ENCODE measurements at regions not wholly inside any gene's neighbourhood (a gene's known extent, or its start where the extent isn't known, plus 50 kb on each side); places are given as distances from the start of the nearest gene placed in this dataset.

- H3K4me1 ChIP-seq: no peaks in the 10 kb centered on the region
- H3K4me3 ChIP-seq (ENCODE audit: low read depth, low read length): no peak overlapping the region
- H3K27ac ChIP-seq: no peak overlapping the region
- H3K36me3 ChIP-seq (ENCODE audit: control insufficient read depth, insufficient read depth, low read length): no peaks in the 10 kb centered on the region
- no peak overlapping the region for H3K9ac ChIP-seq
- H3K27me3 ChIP-seq (ENCODE audit: control insufficient read depth, insufficient read depth, low read length): no peaks in the 10 kb centered on the region
- H3K9me3 ChIP-seq (ENCODE audit: control insufficient read depth, low read length): no peaks in the 10 kb centered on the region
- no peak overlapping the region for H2AFZ ChIP-seq
- TF ChIP-seq CTCF (IDR thresholded peaks at IDR 0.05): no peak
- no peak overlapping the region for H3K4me2 ChIP-seq (ENCODE audit: low read length)
- no peaks in the 10 kb centered on the region for H3K79me2 ChIP-seq
Observed at GRCh38 chr5:8868283-8868682, 677.6 kb downstream of the SEMA5A start.

GRCh38 chr5:8869932-8870331, 675.9 kb downstream of the SEMA5A start:
- Histone ChIP-seq H3K36me3 (ENCODE audit: control insufficient read depth, insufficient read depth, low read length) (no peaks in the 10 kb centered on the region), H3K4me3 (ENCODE audit: low read depth, low read length) (no peak overlapping the region), H3K9me3 (ENCODE audit: control insufficient read depth, low read length) (no peaks in the 10 kb centered on the region), H3K27ac (no peak overlapping the region), H3K4me1 (no peaks in the 10 kb centered on the region), H2AFZ (no peak overlapping the region), H3K9ac (no peak overlapping the region), H3K27me3 (ENCODE audit: control insufficient read depth, insufficient read depth, low read length) (no peaks in the 10 kb centered on the region), H3K79me2 (no peaks in the 10 kb centered on the region), H3K4me2 (ENCODE audit: low read length) (no peak overlapping the region)
- no peak for TF ChIP-seq CTCF (IDR thresholded peaks at IDR 0.05)

GRCh38 chr5:8870349-8870958, 675.4 kb downstream of the SEMA5A start:
- Histone ChIP-seq H3K9ac (no peak overlapping the region), H3K4me3 (ENCODE audit: low read depth, low read length) (no peak overlapping the region), H3K27me3 (ENCODE audit: control insufficient read depth, insufficient read depth, low read length) (no peaks in the 10 kb centered on the region), H2AFZ (no peak overlapping the region), H3K27ac (no peak overlapping the region), H3K36me3 (ENCODE audit: control insufficient read depth, insufficient read depth, low read length) (no peaks in the 10 kb centered on the region), H3K9me3 (ENCODE audit: control insufficient read depth, low read length) (no peaks in the 10 kb centered on the region), H3K4me1 (no peaks in the 10 kb centered on the region), H3K4me2 (ENCODE audit: low read length) (no peak overlapping the region), H3K79me2 (no peaks in the 10 kb centered on the region)
- no peak for TF ChIP-seq CTCF (IDR thresholded peaks at IDR 0.05)

- Histone ChIP-seq H3K9ac (no peak overlapping the region), H3K4me1 (no peaks in the 10 kb centered on the region), H3K27ac (no peak overlapping the region), H3K79me2 (no peaks in the 10 kb centered on the region), H3K36me3 (ENCODE audit: control insufficient read depth, insufficient read depth, low read length) (no peaks in the 10 kb centered on the region), H2AFZ (no peak overlapping the region), H3K4me2 (ENCODE audit: low read length) (no peak overlapping the region), H3K4me3 (ENCODE audit: low read depth, low read length) (no peak overlapping the region), H3K27me3 (ENCODE audit: control insufficient read depth, insufficient read depth, low read length) (no peaks in the 10 kb centered on the region), H3K9me3 (ENCODE audit: control insufficient read depth, low read length) (no peaks in the 10 kb centered on the region)
- no peak for TF ChIP-seq CTCF (IDR thresholded peaks at IDR 0.05)
Observed at GRCh38 chr5:8870959-8871355, 674.9 kb downstream of the SEMA5A start.

- no peaks in the 10 kb centered on the region for H3K36me3 ChIP-seq (ENCODE audit: control insufficient read depth, insufficient read depth, low read length)
- TF ChIP-seq CTCF (IDR thresholded peaks at IDR 0.05): no peak
- no peak overlapping the region for H3K4me3 ChIP-seq (ENCODE audit: low read depth, low read length)
Observed at GRCh38 chr5:8871446-8871845, 674.4 kb downstream of the SEMA5A start.

More at GRCh38 chr5:8871446-8871845, 674.4 kb downstream of the SEMA5A start:
- Histone ChIP-seq H2AFZ (no peak overlapping the region), H3K4me1 (no peaks in the 10 kb centered on the region), H3K27ac (no peak overlapping the region), H3K79me2 (no peaks in the 10 kb centered on the region), H3K4me2 (ENCODE audit: low read length) (no peak overlapping the region), H3K27me3 (ENCODE audit: control insufficient read depth, insufficient read depth, low read length) (no peaks in the 10 kb centered on the region), H3K9ac (no peak overlapping the region), H3K9me3 (ENCODE audit: control insufficient read depth, low read length) (no peaks in the 10 kb centered on the region)

All from parathyroid adenoma (tissue), 2 donors.